HG02763 (cell line): ENCODE measurements at regions not wholly inside any gene's neighbourhood (a gene's known extent, or its start where the extent isn't known, plus 50 kb on each side); places are given as distances from the start of the nearest gene placed in this dataset.

ENCODE experiments used
- ATAC-seq: cut with Tn5 transposase; IDR thresholded peaks from one replicate; pipeline ENCODE4 v1.9.1; 2021; ENCODE audit warnings: mild to moderate bottlenecking, moderate library complexity; ENCODE audit not compliant: unreplicated experiment

GRCh38 chr11:37026326-37026725 is 428.3 kb upstream of the RAG2 start:
- no peak for ATAC-seq

- no peak for ATAC-seq
Measured at GRCh38 chr11:37006563-37006962, 408.5 kb upstream of the RAG2 start.

GRCh38 chr11:37002831-37003230 is 404.8 kb upstream of the RAG2 start:
- no peak for ATAC-seq

- no peak for ATAC-seq
Measured at GRCh38 chr11:36997656-36998055, 399.6 kb upstream of the RAG2 start.

- ATAC-seq = no peak
Measured at GRCh38 chr11:36996795-36997194, 398.8 kb upstream of the RAG2 start.

GRCh38 chr11:36994208-36994607 is 396.2 kb upstream of the RAG2 start:
- ATAC-seq = no peak

GRCh38 chr11:36988556-36988955 is 390.5 kb upstream of the RAG2 start:
- ATAC-seq = no peak

GRCh38 chr11:36985562-36985961 is 387.5 kb upstream of the RAG2 start:
- no peak for ATAC-seq

GRCh38 chr11:36976741-36977140 is 378.7 kb upstream of the RAG2 start:
- no peak for ATAC-seq

GRCh38 chr11:36974771-36975170 is 376.7 kb upstream of the RAG2 start:
- ATAC-seq = no peak

GRCh38 chr11:36953976-36954375 is 355.9 kb upstream of the RAG2 start:
- no peak for ATAC-seq

- ATAC-seq = no peak
Measured at GRCh38 chr11:36948460-36949127, 350.6 kb upstream of the RAG2 start.

GRCh38 chr11:36945384-36945783 is 347.3 kb upstream of the RAG2 start:
- ATAC-seq = no peak

- ATAC-seq = no peak
Measured at GRCh38 chr11:36933481-36933880, 335.4 kb upstream of the RAG2 start.

GRCh38 chr11:36931139-36931538 is 333.1 kb upstream of the RAG2 start:
- no peak for ATAC-seq

GRCh38 chr11:36930256-36930655 is 332.2 kb upstream of the RAG2 start:
- ATAC-seq = no peak

GRCh38 chr11:36929401-36929800 is 331.4 kb upstream of the RAG2 start:
- ATAC-seq = no peak

GRCh38 chr11:36928621-36929020 is 330.6 kb upstream of the RAG2 start:
- no peak for ATAC-seq

- no peak for ATAC-seq
Measured at GRCh38 chr11:36899800-36900199, 301.8 kb upstream of the RAG2 start.

GRCh38 chr11:36890841-36891240 is 292.8 kb upstream of the RAG2 start:
- no peak for ATAC-seq

- ATAC-seq = no peak
Measured at GRCh38 chr11:36890121-36890679, 292.2 kb upstream of the RAG2 start.

GRCh38 chr11:36885154-36885553 is 287.1 kb upstream of the RAG2 start:
- ATAC-seq = no peak

- no peak for ATAC-seq
Measured at GRCh38 chr11:36878737-36879136, 280.7 kb upstream of the RAG2 start.
